K562 (cell line): ENCODE measurements at regions not wholly inside any gene's neighbourhood (a gene's known extent, or its start where the extent isn't known, plus 50 kb on each side); places are given as distances from the start of the nearest gene placed in this dataset.

Experiments
- DIDO1 ChIP-seq: fragments of 450-650 bp; IDR thresholded peaks from 2 replicates; pipeline ENCODE4 v1.6.1; 2016; ENCODE audit warnings: low read depth, missing biosample characterization, missing genetic modification characterization
- GTF2F1 ChIP-seq: IDR thresholded peaks from 2 replicates; pipeline ENCODE4 v1.6.1; 2011; ENCODE audit warnings: low read depth, low read length, improper control_type of control experiment
- HMG20A ChIP-seq: fragments of 450-650 bp; formaldehyde crosslinking; conservative IDR thresholded peaks from 2 replicates; pipeline ENCODE4 v1.4.0; 2020; ENCODE audit warnings: mild to moderate bottlenecking, mixed read lengths
- IFI16 ChIP-seq: fragments of 250-450 bp; sonication (Bioruptor Pico); IDR thresholded peaks from 2 replicates; pipeline ENCODE4 v2.1.2; 2022; ENCODE audit warnings: mild to moderate bottlenecking, inconsistent platforms
- IRF1 ChIP-seq: sonication (generic); formaldehyde crosslinking; IDR thresholded peaks from 2 replicates; pipeline ENCODE4 v1.8.0; 2022; ENCODE audit warnings: missing genetic modification reagents, mild to moderate bottlenecking, borderline replicate concordance
- MGA ChIP-seq: fragments of 450-650 bp; IDR thresholded peaks from 2 replicates; pipeline ENCODE4 v1.6.1; 2016; ENCODE audit warnings: mild to moderate bottlenecking, moderate library complexity
- NCOA6 ChIP-seq: fragments of 450-650 bp; IDR thresholded peaks from 2 replicates; pipeline ENCODE4 v1.6.1; 2017; ENCODE audit warnings: mild to moderate bottlenecking
- POLR2B ChIP-seq: fragments of 450-650 bp; IDR thresholded peaks from 2 replicates; pipeline ENCODE4 v1.6.1; 2018; ENCODE audit warnings: low read depth; ENCODE audit not compliant: partially characterized antibody
- RNF219 ChIP-seq: fragments of 250-450 bp; sonication (Bioruptor Pico); IDR thresholded peaks from 2 replicates; pipeline ENCODE4 v1.5.0; 2022; ENCODE audit warnings: mild to moderate bottlenecking
- USF2 ChIP-seq: sonication (generic); formaldehyde crosslinking; IDR thresholded peaks from 2 replicates; pipeline ENCODE4 v1.5.0; 2020; ENCODE audit warnings: missing genetic modification reagents
- ZNF124 ChIP-seq: sonication (generic); formaldehyde crosslinking; IDR thresholded peaks from 2 replicates; pipeline ENCODE4 v1.8.1; 2022; ENCODE audit warnings: missing genetic modification reagents
- ZNF134 ChIP-seq: fragments of 250-450 bp; sonication (Bioruptor Pico); conservative IDR thresholded peaks from 2 replicates; pipeline ENCODE4 v1.4.0; 2020
- ZNF431 ChIP-seq: sonication (generic); formaldehyde crosslinking; IDR thresholded peaks from 2 replicates; pipeline ENCODE4 v1.8.0; 2022; ENCODE audit warnings: mild to moderate bottlenecking, missing genetic modification reagents
- ZNF436 ChIP-seq: fragments of 250-450, 450-650 bp; sonication (Bioruptor Pico); formaldehyde crosslinking; IDR thresholded peaks from 2 replicates; pipeline ENCODE4 v1.7.0; 2020; ENCODE audit warnings: mild to moderate bottlenecking

GRCh38 chr4:80143307-80143679 lies 54.0 kb upstream of the PRDM8 start (continued):
- TF ChIP-seq IRF1 (no peak), MGA (no peak), GTF2F1 (no peak), ZNF134 (CRISPR knock-in tag) (no peak), RNF219 (CRISPR knock-in tag) (no peak), NCOA6 (0 out of 2 replicates have a peak, but pooled peaks have one; percentile 41), POLR2B (no peak), ZNF436 (CRISPR knock-in tag) (no peak), IFI16 (CRISPR knock-in tag) (no peak), DIDO1 (tag) (0 out of 2 replicates have a peak, but pooled peaks have one; percentile 31), ZNF124 (CRISPR knock-in tag) (no peak), HMG20A (no peak), ZNF431 (CRISPR knock-in tag) (no peak), USF2 (CRISPR knock-in tag) (no peak)
